ENCODE measurements at regions not wholly inside any gene's neighbourhood (a gene's known extent, or its start where the extent isn't known, plus 50 kb on each side); places are given as distances from the start of the nearest gene placed in this dataset.

GRCh38 chr9:110027671-110028081 is 180.3 kb downstream of the C9orf152 start:
- 25 to 41% methylated on average over 6 of the region's 6 CpGs for WGBS, 2 donors
- H3K4me3 ChIP-seq, result no peak overlapping the region
- H3K27me3 ChIP-seq, result no peaks in the 10 kb centered on the region
- H3K36me3 ChIP-seq (ENCODE audit: low read depth, missing control alignments), result no peaks in the 10 kb centered on the region
- peaks cover 4% of the 10 kb centered on the region for H3K4me1 ChIP-seq
- no peak for DNase-seq
- intact Hi-C loops (cut with DNase I; ENCODE audit: low total_unique reads), result no loop called here
- no peak overlapping the region for H3K27ac ChIP-seq
- no peaks in the 10 kb centered on the region for H3K9me3 ChIP-seq
- no peak for TF ChIP-seq POLR2A (IDR thresholded peaks at IDR 0.05)
- TF ChIP-seq, protein P1, sequence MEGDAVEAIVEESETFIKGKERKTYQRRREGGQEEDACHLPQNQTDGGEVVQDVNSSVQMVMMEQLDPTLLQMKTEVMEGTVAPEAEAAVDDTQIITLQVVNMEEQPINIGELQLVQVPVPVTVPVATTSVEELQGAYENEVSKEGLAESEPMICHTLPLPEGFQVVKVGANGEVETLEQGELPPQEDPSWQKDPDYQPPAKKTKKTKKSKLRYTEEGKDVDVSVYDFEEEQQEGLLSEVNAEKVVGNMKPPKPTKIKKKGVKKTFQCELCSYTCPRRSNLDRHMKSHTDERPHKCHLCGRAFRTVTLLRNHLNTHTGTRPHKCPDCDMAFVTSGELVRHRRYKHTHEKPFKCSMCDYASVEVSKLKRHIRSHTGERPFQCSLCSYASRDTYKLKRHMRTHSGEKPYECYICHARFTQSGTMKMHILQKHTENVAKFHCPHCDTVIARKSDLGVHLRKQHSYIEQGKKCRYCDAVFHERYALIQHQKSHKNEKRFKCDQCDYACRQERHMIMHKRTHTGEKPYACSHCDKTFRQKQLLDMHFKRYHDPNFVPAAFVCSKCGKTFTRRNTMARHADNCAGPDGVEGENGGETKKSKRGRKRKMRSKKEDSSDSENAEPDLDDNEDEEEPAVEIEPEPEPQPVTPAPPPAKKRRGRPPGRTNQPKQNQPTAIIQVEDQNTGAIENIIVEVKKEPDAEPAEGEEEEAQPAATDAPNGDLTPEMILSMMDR (IDR thresholded peaks at IDR 0.05), result no peak

DNA sequence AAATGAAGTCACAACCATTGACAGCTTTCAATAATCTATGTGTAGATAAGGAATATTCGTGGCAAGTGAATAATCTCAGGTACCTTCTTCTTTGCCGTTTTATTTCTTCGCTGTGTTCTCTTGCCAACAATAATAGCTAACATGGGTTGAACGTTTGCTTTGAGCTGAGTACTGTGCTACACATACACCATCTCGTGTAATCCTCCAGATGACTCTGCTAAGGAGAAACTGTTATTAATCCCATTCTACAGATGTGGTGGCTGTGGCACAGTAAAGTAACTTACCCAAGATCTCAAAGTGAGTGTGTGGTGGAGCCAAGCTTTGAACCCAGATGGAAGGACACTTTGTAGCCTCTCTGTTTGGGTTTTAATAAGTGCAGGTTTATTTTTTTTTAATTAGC is 179.7 kb downstream of the C9orf152 start:
- H3K4me1 ChIP-seq, result peaks cover 4% of the 10 kb centered on the region
- no peak for TF ChIP-seq POLR2A (IDR thresholded peaks at IDR 0.05)
- TF ChIP-seq, protein P1 (IDR thresholded peaks at IDR 0.05), result no peak
- no peaks in the 10 kb centered on the region for H3K9me3 ChIP-seq
- no peaks in the 10 kb centered on the region for H3K27me3 ChIP-seq
- DNase-seq, result no peak
- H3K4me3 ChIP-seq, result no peak overlapping the region
- no peak overlapping the region for H3K27ac ChIP-seq
- 69 to 71% methylated on average over 5 of the region's 5 CpGs for WGBS, 2 donors
- intact Hi-C loops (cut with DNase I; ENCODE audit: low total_unique reads), result no loop called here
- H3K36me3 ChIP-seq (ENCODE audit: low read depth, missing control alignments), result no peaks in the 10 kb centered on the region

GRCh38 chr9:110028676-110029075 is 179.3 kb downstream of the C9orf152 start:
- Histone ChIP-seq H3K4me1 (peaks cover 4% of the 10 kb centered on the region), H3K27ac (no peak overlapping the region), H3K36me3 (ENCODE audit: low read depth, missing control alignments) (no peaks in the 10 kb centered on the region), H3K27me3 (no peaks in the 10 kb centered on the region), H3K4me3 (no peak overlapping the region), H3K9me3 (no peaks in the 10 kb centered on the region)
- intact Hi-C loops (cut with DNase I; ENCODE audit: low total_unique reads), result no loop called here
- TF ChIP-seq, protein P1 (IDR thresholded peaks at IDR 0.05), result no peak
- TF ChIP-seq POLR2A (IDR thresholded peaks at IDR 0.05), result no peak
- no peak for DNase-seq
- WGBS, 2 donors, result 76 to 78% methylated on average over 3 of the region's 3 CpGs

GRCh38 chr9:110029429-110029955 is 178.5 kb downstream of the C9orf152 start:
- Histone ChIP-seq H3K27ac (no peak overlapping the region), H3K9me3 (no peaks in the 10 kb centered on the region), H3K27me3 (no peaks in the 10 kb centered on the region), H3K4me3 (no peak overlapping the region), H3K4me1 (peaks cover 4% of the 10 kb centered on the region), H3K36me3 (ENCODE audit: low read depth, missing control alignments) (no peaks in the 10 kb centered on the region)
- 82 to 85% methylated on average over 4 of the region's 4 CpGs for WGBS, 2 donors
- no peak for TF ChIP-seq POLR2A (IDR thresholded peaks at IDR 0.05)
- TF ChIP-seq, protein P1 (IDR thresholded peaks at IDR 0.05), result no peak
- intact Hi-C loops (cut with DNase I; ENCODE audit: low total_unique reads), result no loop called here
- DNase-seq, result no peak

- WGBS, 2 donors, result 77 to 82% methylated on average over 4 of the region's 4 CpGs
- H3K27me3 ChIP-seq, result no peaks in the 10 kb centered on the region
- TF ChIP-seq, protein P1 (IDR thresholded peaks at IDR 0.05), result no peak
- TF ChIP-seq POLR2A (IDR thresholded peaks at IDR 0.05), result no peak
- H3K4me1 ChIP-seq, result peaks cover 4% of the 10 kb centered on the region
- no peak for DNase-seq
- H3K9me3 ChIP-seq, result no peaks in the 10 kb centered on the region
- intact Hi-C loops (cut with DNase I; ENCODE audit: low total_unique reads), result no loop called here
- no peak overlapping the region for H3K4me3 ChIP-seq
- H3K36me3 ChIP-seq (ENCODE audit: low read depth, missing control alignments), result no peaks in the 10 kb centered on the region
- no peak overlapping the region for H3K27ac ChIP-seq
Observed at GRCh38 chr9:110029956-110030480, 177.9 kb downstream of the C9orf152 start.

All from testis (tissue), 2 donors.